IPS-15b (cell line): ENCODE measurements at regions not wholly inside any gene's neighbourhood (a gene's known extent, or its start where the extent isn't known, plus 50 kb on each side); places are given as distances from the start of the nearest gene placed in this dataset.

Source experiments
- H3K27me3 ChIP-seq: one replicate; pipeline ENCODE4 v1.6.1; 2013; ENCODE audit warnings: low read length; ENCODE audit not compliant: control insufficient read depth, insufficient read depth
- H3K36me3 ChIP-seq: one replicate; pipeline ENCODE4 v1.6.1; 2013; ENCODE audit warnings: low read length; ENCODE audit not compliant: control insufficient read depth, insufficient read depth
- H3K4me1 ChIP-seq: one replicate; pipeline ENCODE4 v1.6.1; 2013; ENCODE audit warnings: mild to moderate bottlenecking, low read length; ENCODE audit not compliant: control insufficient read depth, insufficient read depth
- H3K4me3 ChIP-seq: one replicate; pipeline ENCODE4 v1.5.1; 2013; ENCODE audit warnings: low read depth, low read length
- H3K9ac ChIP-seq: one replicate; pipeline ENCODE4 v1.6.1; 2013; ENCODE audit warnings: low read depth, mild to moderate bottlenecking, low read length
- H3K9me3 ChIP-seq: one replicate; pipeline ENCODE4 v1.6.1; 2013; ENCODE audit warnings: mild to moderate bottlenecking, low read length; ENCODE audit not compliant: control insufficient read depth, insufficient read depth

GRCh38 chr13:107351305-107351704 lies 783.4 kb upstream of the ARGLU1 start:
- peaks cover 6% of the 10 kb centered on the region for H3K4me1 ChIP-seq
- H3K9me3 ChIP-seq: no peaks in the 10 kb centered on the region
- H3K9ac ChIP-seq: no peak overlapping the region
- no peaks in the 10 kb centered on the region for H3K36me3 ChIP-seq
- H3K4me3 ChIP-seq: no peak overlapping the region
- no peaks in the 10 kb centered on the region for H3K27me3 ChIP-seq

DNA sequence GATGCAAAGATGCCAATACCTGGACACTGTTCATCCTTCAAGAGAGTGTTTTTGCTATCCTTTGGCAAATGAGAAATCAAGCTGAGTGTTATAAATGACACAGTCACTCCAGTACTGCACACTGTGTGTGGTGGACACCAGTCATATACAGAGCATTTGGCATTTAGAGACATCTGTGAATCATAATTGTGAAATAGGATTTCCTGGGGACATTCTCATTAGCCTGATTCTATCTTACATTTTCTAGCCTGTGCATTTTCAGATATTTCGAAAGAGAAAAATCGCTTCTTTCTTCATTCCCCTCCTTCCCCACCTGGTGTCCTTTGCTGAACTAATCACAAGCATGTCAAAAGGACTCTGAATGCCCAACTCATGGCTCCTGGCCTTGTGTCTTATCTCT lies 781.0 kb upstream of the ARGLU1 start:
- Histone ChIP-seq H3K4me3 (no peak overlapping the region), H3K36me3 (no peaks in the 10 kb centered on the region), H3K4me1 (peaks cover 6% of the 10 kb centered on the region), H3K27me3 (no peaks in the 10 kb centered on the region), H3K9me3 (no peaks in the 10 kb centered on the region), H3K9ac (no peak overlapping the region)

DNA sequence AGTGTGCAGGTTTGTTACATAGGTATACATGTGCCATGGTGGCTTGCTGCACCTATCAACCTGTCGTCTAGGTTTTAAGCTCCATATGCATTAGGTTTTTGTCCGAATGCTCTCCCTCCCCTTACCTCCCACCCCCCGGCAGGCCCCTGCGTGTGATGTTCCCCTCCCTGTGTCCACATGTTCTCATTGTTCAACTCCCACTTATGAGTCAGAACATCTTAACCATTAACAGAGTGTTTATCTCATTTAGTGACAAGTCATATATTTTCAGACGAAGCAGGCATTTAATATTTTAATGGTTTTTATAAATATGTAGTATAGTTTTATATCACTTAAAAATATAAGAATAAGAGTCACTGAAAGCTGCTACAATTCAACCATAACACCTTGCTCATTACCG lies 780.5 kb upstream of the ARGLU1 start:
- H3K9me3 ChIP-seq: no peaks in the 10 kb centered on the region
- peaks cover 6% of the 10 kb centered on the region for H3K4me1 ChIP-seq
- no peak overlapping the region for H3K4me3 ChIP-seq
- H3K36me3 ChIP-seq: no peaks in the 10 kb centered on the region
- H3K27me3 ChIP-seq: no peaks in the 10 kb centered on the region
- no peak overlapping the region for H3K9ac ChIP-seq

GRCh38 chr13:107347641-107348369 lies 779.9 kb upstream of the ARGLU1 start:
- H3K9me3 ChIP-seq: no peaks in the 10 kb centered on the region
- no peak overlapping the region for H3K9ac ChIP-seq
- H3K4me3 ChIP-seq: no peak overlapping the region
- H3K36me3 ChIP-seq: no peaks in the 10 kb centered on the region
- peaks cover 6% of the 10 kb centered on the region for H3K4me1 ChIP-seq
- H3K27me3 ChIP-seq: no peaks in the 10 kb centered on the region

GRCh38 chr13:107342747-107343146 lies 774.8 kb upstream of the ARGLU1 start:
- no peaks in the 10 kb centered on the region for H3K36me3 ChIP-seq
- no peaks in the 10 kb centered on the region for H3K9me3 ChIP-seq
- H3K4me1 ChIP-seq: no peaks in the 10 kb centered on the region
- H3K9ac ChIP-seq: no peak overlapping the region
- H3K27me3 ChIP-seq: no peaks in the 10 kb centered on the region
- H3K4me3 ChIP-seq: no peak overlapping the region

GRCh38 chr13:107339209-107339608 lies 771.3 kb upstream of the ARGLU1 start:
- Histone ChIP-seq H3K9me3 (no peaks in the 10 kb centered on the region), H3K4me3 (no peak overlapping the region), H3K9ac (no peak overlapping the region), H3K27me3 (no peaks in the 10 kb centered on the region), H3K4me1 (no peaks in the 10 kb centered on the region), H3K36me3 (no peaks in the 10 kb centered on the region)

- Histone ChIP-seq H3K4me1 (no peaks in the 10 kb centered on the region), H3K9me3 (no peaks in the 10 kb centered on the region), H3K27me3 (no peaks in the 10 kb centered on the region), H3K4me3 (no peak overlapping the region), H3K36me3 (no peaks in the 10 kb centered on the region), H3K9ac (no peak overlapping the region)
These were observed 764.3 kb upstream of the ARGLU1 start for GRCh38 chr13:107332188-107332587.

DNA sequence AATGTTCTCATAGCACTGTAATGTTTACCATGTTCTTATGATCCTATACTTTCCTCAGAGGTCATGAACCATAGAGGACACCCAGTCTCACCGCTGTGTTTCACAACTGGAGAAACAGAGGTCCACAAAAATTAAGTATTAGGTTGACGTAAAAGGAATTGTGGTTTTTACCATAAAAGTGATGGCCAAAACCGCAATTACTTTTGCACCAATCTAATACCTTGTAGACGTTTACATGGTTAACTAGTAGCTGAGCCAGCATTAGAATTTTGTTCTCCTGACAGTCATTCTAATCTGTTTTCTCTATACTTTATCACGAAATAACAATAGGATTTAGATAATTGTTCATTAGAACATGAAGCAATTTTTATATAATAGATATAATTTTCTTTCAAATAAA lies 763.4 kb upstream of the ARGLU1 start:
- Histone ChIP-seq H3K36me3 (no peaks in the 10 kb centered on the region), H3K4me1 (no peaks in the 10 kb centered on the region), H3K9me3 (no peaks in the 10 kb centered on the region), H3K9ac (no peak overlapping the region), H3K27me3 (no peaks in the 10 kb centered on the region), H3K4me3 (no peak overlapping the region)

DNA sequence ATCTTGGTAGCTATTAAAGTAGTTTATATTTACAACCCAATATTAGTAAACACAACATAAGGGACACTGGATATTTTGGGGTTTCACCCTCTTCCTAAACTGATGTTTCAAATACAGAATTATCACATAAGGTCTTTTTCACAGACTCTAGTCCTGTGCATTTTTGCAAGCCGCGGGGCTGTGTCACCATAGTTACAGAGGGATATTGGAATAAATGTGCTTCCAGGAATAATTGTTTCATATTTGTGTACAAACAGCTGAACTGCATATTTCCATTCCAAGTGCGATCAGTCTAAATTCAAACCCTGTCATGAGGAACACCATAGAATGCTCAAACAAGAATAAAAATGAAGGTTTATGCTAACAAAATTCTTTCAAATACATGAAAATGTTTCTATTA lies 762.5 kb upstream of the ARGLU1 start:
- no peak overlapping the region for H3K4me3 ChIP-seq
- H3K4me1 ChIP-seq: no peaks in the 10 kb centered on the region
- no peaks in the 10 kb centered on the region for H3K9me3 ChIP-seq
- no peaks in the 10 kb centered on the region for H3K27me3 ChIP-seq
- H3K36me3 ChIP-seq: no peaks in the 10 kb centered on the region
- H3K9ac ChIP-seq: no peak overlapping the region

GRCh38 chr13:107329991-107330390 lies 762.1 kb upstream of the ARGLU1 start:
- H3K27me3 ChIP-seq: no peaks in the 10 kb centered on the region
- H3K4me1 ChIP-seq: no peaks in the 10 kb centered on the region
- H3K9ac ChIP-seq: no peak overlapping the region
- no peaks in the 10 kb centered on the region for H3K36me3 ChIP-seq
- H3K9me3 ChIP-seq: no peaks in the 10 kb centered on the region
- no peak overlapping the region for H3K4me3 ChIP-seq

DNA sequence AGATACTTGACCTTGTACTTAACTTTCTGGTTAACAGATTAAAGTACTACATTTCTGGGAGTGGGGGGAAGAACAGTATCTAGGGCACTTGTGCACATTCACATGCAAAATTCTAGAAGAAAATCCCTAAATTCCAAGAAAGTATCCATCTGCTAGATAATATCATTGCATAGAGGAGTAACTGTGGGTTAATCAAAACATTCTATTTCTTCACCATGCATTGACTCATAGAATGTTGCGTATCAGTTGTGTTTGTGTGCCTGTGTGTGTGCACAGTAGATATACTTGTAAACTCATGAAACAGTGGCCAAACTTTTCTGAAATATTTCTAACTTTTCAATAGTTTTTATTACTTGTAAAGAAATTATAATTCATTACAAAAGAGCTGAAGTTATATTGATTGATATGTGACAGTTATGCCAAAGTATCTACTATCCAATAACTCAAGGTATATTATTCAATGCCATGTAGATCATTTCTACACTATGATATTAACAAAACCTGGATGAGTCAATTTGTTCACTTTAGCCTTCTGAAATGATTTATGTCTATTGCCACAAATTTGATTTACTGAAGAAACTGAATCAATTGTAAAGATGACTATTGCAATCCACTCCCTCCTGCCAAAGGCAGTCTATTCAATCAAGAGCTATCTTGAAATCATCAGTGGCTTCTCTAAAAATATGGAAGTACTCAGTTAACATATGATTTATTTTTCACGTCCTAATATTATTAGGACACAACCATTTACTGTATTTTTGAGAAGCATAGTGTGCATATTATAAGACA lies 756.7 kb upstream of the ARGLU1 start:
- H3K4me1 ChIP-seq: no peaks in the 10 kb centered on the region

GRCh38 chr13:107322228-107322627 lies 754.3 kb upstream of the ARGLU1 start:
- no peak overlapping the region for H3K9ac ChIP-seq
- H3K4me1 ChIP-seq: no peaks in the 10 kb centered on the region
- no peak overlapping the region for H3K4me3 ChIP-seq
- H3K27me3 ChIP-seq: no peaks in the 10 kb centered on the region
- H3K36me3 ChIP-seq: no peaks in the 10 kb centered on the region
- H3K9me3 ChIP-seq: no peaks in the 10 kb centered on the region

More for the DNA sequence above, 756.7 kb upstream of the ARGLU1 start:
- Histone ChIP-seq H3K9me3 (no peaks in the 10 kb centered on the region), H3K36me3 (no peaks in the 10 kb centered on the region), H3K9ac (no peak overlapping the region), H3K27me3 (no peaks in the 10 kb centered on the region), H3K4me3 (no peak overlapping the region)
